Thymus (tissue), 11 donors: ENCODE measurements at regions not wholly inside any gene's neighbourhood (a gene's known extent, or its start where the extent isn't known, plus 50 kb on each side); places are given as distances from the start of the nearest gene placed in this dataset.

Experiments used
- DNase-seq, 9 donors: peaks; one replicate each; pipeline ENCODE4 v3.0.0-alpha.2; 2013; ENCODE audit warnings: low spot score in 9 of 9, low read depth in 6 of 9, missing footprints in 1 of 9
- H3K27ac ChIP-seq, 2 donors: one replicate each; pipeline ENCODE4 v1.5.1; 2013; ENCODE audit warnings: control low read depth in 1 of 2, low read depth in 1 of 2, low read length in 1 of 2, mild to moderate bottlenecking in 1 of 2, moderate library complexity in 1 of 2
- H3K27me3 ChIP-seq, 2 donors: one replicate each; pipeline ENCODE4 v1.5.1; 2013; ENCODE audit warnings: low read length in 1 of 2; ENCODE audit not compliant: control insufficient read depth in 2 of 2, insufficient read depth in 1 of 2
- H3K36me3 ChIP-seq, 2 donors: one replicate each; pipeline ENCODE4 v1.5.1; 2013; ENCODE audit warnings: low read length in 1 of 2, mild to moderate bottlenecking in 1 of 2, moderate library complexity in 1 of 2; ENCODE audit not compliant: control insufficient read depth in 2 of 2, insufficient read depth in 2 of 2
- H3K4me1 ChIP-seq, 2 donors: one replicate each; pipeline ENCODE4 v1.5.1; 2013; ENCODE audit warnings: low read length in 2 of 2; ENCODE audit not compliant: control insufficient read depth in 2 of 2, insufficient read depth in 2 of 2
- H3K4me3 ChIP-seq, 2 donors: one replicate each; pipeline ENCODE4 v1.5.1; 2013; ENCODE audit warnings: low read length in 2 of 2, control low read depth in 1 of 2, mild to moderate bottlenecking in 1 of 2
- H3K9me3 ChIP-seq, 2 donors: one replicate each; pipeline ENCODE4 v1.5.1; 2013; ENCODE audit warnings: low read length in 1 of 2, mild to moderate bottlenecking in 1 of 2; ENCODE audit not compliant: control insufficient read depth in 2 of 2, insufficient read depth in 1 of 2
- WGBS: extraction: QIAGEN DNeasy Blood & Tissue Kit; methylation state at CpG from one replicate; pipeline ENCODE4 v1.1.7; 2013; 5-methylcytosine and 5-hydroxymethylcytosine counted together
- donor health status: healthy.

DNA sequence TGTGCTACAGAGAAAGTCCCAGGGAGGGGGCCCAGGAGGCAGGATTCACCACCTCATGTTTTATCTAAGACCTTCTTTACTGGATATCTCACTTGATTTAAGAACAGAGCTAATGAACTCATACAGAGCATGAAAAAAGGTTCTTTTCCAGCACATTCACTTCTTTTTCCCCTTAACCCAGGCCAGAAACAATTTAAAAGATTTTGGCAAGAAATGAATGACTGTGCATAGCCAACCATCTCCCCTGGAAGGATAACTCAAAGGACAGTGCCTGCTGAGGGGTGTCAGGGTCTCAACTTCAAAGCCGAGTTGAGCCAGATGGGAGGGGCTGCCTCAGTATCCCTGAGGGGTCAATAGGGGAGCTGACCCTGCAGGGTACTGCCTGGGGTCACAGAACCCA is 253.4 kb downstream of the SOD2 start:
- 85% methylated on average over 1 of the region's 1 CpG for WGBS
- Histone ChIP-seq H3K36me3 (no peaks in the 10 kb centered on the region), H3K27ac (no peak overlapping the region)

DNA sequence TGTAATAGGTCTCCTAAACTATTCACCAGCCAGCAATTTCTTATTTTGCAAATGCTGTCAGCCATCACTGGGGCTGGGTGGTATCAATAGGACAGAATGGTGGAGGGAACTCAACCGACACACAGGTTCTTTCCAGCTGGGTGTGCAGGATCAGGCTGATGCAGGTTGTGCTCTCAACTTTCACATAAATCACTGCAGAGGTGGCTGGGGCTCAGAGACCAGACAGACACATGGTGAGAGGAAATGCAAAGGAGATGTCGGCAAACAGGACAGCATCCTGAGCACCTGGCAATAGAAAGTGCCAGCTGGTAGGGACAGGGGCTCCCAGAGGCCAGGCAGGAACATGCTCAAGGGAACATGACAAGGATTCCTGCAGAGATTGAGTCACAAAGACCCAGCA is 254.9 kb downstream of the SOD2 start:
- no peak for DNase-seq
- Histone ChIP-seq H3K27me3 (no peaks in the 10 kb centered on the region), H3K4me3 (no peak overlapping the region), H3K36me3 (no peaks in the 10 kb centered on the region), H3K27ac (no peak overlapping the region), H3K9me3 (no peaks in the 10 kb centered on the region), H3K4me1 (no peaks in the 10 kb centered on the region)
- 87% methylated on average over 2 of the region's 2 CpGs for WGBS

More for the DNA sequence above, 253.4 kb downstream of the SOD2 start:
- DNase-seq = no peak
- Histone ChIP-seq H3K4me3 (no peak overlapping the region), H3K4me1 (no peaks in the 10 kb centered on the region), H3K9me3 (no peaks in the 10 kb centered on the region), H3K27me3 (no peaks in the 10 kb centered on the region)

DNA sequence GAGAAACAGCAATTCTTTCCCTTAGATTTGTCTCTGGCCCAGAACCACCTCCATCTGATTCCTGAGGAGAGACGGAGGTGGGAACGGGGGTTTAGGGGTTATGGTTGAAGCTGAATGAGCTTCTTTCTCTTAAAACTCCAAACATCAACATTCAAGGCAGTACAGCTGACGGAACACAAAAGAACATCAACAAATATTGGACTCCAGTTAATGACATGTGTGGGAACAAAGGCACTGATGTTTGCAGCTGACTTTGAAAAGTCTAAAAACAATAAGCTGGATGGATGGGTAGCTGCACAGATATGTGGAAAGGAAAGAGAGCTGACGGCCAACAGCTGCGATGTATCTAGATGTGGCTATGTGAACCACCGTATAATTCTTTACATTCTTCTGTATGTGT is 256.5 kb downstream of the SOD2 start:
- Histone ChIP-seq H3K4me3 (no peak overlapping the region), H3K4me1 (no peaks in the 10 kb centered on the region), H3K9me3 (no peaks in the 10 kb centered on the region), H3K36me3 (no peaks in the 10 kb centered on the region), H3K27me3 (no peaks in the 10 kb centered on the region), H3K27ac (no peak overlapping the region)
- no peak for DNase-seq
- WGBS = 94% methylated on average over 6 of the region's 6 CpGs

DNA sequence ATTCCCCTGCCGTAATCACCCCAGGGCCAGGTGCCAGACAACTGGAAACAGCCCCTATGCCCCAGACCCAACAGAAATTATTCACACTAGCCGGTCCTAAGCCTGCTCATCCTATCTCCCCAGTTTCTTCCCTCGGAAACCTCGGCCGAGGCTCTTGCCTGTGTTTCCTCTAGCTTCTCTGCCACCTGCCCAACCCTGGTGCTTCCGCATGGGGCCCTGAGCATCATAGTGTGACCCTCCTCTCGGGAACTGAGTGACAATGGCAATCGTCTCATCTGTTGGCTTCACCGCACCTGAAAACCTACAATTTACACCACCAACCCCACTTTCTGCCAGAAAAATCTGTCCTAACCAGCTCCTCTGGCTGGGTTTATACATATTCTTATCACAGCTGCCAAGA is 257.3 kb downstream of the SOD2 start:
- Histone ChIP-seq H3K27ac (no peak overlapping the region), H3K4me3 (no peak overlapping the region), H3K9me3 (no peaks in the 10 kb centered on the region), H3K4me1 (no peaks in the 10 kb centered on the region), H3K36me3 (no peaks in the 10 kb centered on the region), H3K27me3 (no peaks in the 10 kb centered on the region)
- 95% methylated on average over 9 of the region's 9 CpGs for WGBS
- DNase-seq = no peak

DNA sequence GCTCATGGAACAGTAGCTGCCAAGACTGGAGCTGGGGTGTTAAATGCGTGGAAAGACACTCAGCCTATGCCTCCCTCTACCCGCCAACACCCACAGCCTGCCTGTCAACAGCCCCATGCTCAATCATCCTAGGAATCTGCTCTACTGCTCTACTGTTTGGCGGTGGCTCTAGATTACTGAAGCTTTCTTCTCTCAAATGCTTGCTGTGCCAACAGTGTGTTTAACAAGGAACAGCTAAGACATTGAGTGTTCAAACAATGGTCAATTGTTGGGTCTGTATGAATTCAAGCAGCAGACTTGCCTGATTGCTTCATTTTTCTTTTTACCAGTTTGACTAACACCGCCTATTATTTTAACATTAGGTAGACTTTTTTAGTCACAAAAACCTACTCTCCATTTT is 258.6 kb downstream of the SOD2 start:
- no peak overlapping the region for H3K27ac ChIP-seq
- DNase-seq = no peak
- WGBS = 83% methylated on average over 4 of the region's 4 CpGs
- H3K4me1 ChIP-seq = no peaks in the 10 kb centered on the region
- H3K9me3 ChIP-seq = no peaks in the 10 kb centered on the region
- H3K36me3 ChIP-seq = no peaks in the 10 kb centered on the region
- H3K4me3 ChIP-seq = no peak overlapping the region
- H3K27me3 ChIP-seq = no peaks in the 10 kb centered on the region

DNA sequence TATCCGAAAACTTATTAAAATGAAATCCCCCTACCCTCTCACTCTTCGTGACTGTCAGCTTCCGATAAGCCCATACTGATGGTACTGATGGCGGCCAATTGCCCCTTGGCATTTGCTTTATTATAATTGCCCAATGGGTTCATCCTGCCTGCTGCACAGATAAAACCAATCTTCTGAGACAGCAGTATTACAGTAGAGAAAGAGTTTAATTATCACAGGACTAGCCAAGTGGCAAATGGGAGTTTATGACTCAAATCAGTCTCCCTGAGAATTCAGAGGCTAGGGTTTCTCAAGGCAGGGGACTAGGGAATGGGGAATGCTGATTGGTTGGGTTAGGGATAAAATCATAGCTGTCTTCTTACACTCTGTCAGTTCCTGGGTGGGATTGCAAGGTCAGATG is 259.5 kb downstream of the SOD2 start:
- Histone ChIP-seq H3K4me1 (no peaks in the 10 kb centered on the region), H3K4me3 (no peak overlapping the region), H3K27me3 (no peaks in the 10 kb centered on the region), H3K9me3 (no peaks in the 10 kb centered on the region), H3K27ac (no peak overlapping the region), H3K36me3 (no peaks in the 10 kb centered on the region)
- 97% methylated on average over 4 of the region's 4 CpGs for WGBS
- no peak for DNase-seq

DNA sequence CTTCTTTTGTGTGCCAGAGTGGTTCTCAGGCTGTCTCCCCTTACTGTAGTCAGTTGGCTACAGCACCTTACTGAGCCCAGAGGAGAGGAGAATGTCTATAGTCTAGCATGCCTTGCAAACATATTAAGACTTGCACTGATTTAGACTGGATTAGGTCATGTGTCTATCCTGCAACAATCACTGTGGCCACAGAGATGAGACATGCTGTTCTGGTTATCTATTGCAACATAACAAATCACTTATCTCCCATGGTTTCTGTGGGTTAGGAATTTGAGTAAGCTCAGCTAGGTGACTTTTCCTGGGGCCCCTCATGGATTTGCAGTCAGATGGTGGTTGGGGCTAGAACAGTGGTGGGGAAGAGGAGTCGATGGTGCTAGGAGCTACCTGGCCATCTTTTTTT is 261.3 kb downstream of the SOD2 start:
- no peaks in the 10 kb centered on the region for H3K9me3 ChIP-seq
- H3K27me3 ChIP-seq = no peaks in the 10 kb centered on the region
- H3K27ac ChIP-seq = no peak overlapping the region
- WGBS = 98% methylated on average over 1 of the region's 1 CpG
- no peaks in the 10 kb centered on the region for H3K36me3 ChIP-seq
- H3K4me3 ChIP-seq = no peak overlapping the region
- no peaks in the 10 kb centered on the region for H3K4me1 ChIP-seq
- DNase-seq = no peak

DNA sequence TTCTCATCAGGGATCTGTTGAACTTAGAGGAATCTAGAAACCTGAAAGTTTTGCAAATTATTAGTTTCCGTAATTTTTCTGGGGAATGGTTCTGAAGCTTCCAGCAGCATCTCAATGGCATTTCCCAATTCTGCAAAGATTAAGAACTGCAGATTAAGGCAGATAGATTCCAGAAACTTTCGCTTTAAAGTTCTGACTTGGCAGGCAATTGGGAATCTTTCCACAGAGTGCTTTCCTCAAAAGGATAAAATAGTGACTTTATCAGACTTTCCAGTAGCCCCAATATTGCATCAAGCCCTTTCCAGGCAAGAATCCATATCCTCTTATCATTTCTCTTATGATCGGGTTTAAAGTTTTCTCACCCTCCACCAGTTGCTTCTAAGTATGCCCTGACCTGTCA is 261.1 kb downstream of the FNDC1 start:
- Histone ChIP-seq H3K27ac (no peak overlapping the region), H3K4me1 (no peaks in the 10 kb centered on the region), H3K9me3 (no peaks in the 10 kb centered on the region), H3K27me3 (no peaks in the 10 kb centered on the region), H3K4me3 (no peak overlapping the region), H3K36me3 (no peaks in the 10 kb centered on the region)
- WGBS = 92% methylated on average over 3 of the region's 3 CpGs
- DNase-seq = no peak

DNA sequence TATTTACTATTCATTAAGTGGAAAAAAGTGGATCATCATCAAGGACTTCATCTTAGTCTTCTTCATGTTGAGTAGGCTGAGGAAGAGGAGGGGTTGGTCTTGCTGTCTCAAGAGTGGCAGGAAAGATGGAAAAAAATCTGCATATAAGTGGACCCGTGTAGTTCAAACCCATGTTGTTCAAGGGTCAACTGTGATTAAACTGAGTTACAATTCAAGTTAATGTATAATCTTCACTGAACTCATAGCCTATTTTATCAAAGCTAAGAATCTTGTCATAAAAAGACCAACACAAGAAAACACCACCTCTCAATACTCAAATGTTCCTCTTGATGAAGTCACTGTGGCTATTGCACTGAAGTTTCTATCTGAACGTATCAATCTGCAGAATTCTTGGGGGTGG is 260.2 kb downstream of the FNDC1 start:
- Histone ChIP-seq H3K4me1 (no peaks in the 10 kb centered on the region), H3K9me3 (no peaks in the 10 kb centered on the region), H3K27ac (no peak overlapping the region), H3K27me3 (no peaks in the 10 kb centered on the region), H3K36me3 (no peaks in the 10 kb centered on the region), H3K4me3 (no peak overlapping the region)
- WGBS = 73% methylated on average over 2 of the region's 2 CpGs
- no peak for DNase-seq

DNA sequence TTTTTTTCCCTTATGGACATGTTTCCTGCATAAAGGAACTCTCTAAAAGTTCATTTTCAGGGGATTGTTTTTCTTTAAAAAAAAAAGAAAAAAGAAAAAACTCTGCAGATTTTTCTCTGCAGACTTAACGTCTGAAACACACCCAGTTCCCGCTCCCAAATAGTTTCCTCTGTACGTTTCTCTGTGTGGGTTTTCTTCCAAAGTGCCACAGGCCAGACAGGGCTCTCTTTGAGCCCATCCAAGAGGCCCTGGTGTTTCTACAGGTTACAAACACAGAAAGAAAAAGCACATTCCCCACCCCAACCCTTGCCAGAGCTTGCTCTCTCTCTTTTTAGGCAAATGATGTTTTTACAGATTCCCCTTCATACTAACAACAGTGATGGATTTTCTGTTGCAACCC is 258.6 kb downstream of the FNDC1 start:
- Histone ChIP-seq H3K27ac (no peak overlapping the region), H3K9me3 (no peaks in the 10 kb centered on the region), H3K4me3 (no peak overlapping the region), H3K27me3 (no peaks in the 10 kb centered on the region), H3K4me1 (no peaks in the 10 kb centered on the region), H3K36me3 (no peaks in the 10 kb centered on the region)
- 60% methylated on average over 3 of the region's 3 CpGs for WGBS
- no peak for DNase-seq
